GM12874 (cell line): ENCODE measurements at regions not wholly inside any gene's neighbourhood (a gene's known extent, or its start where the extent isn't known, plus 50 kb on each side); places are given as distances from the start of the nearest gene placed in this dataset.

Source experiments
- CTCF ChIP-seq: IDR thresholded peaks from 2 replicates; pipeline ENCODE4 v1.5.1; 2011; ENCODE audit warnings: low read depth, mild to moderate bottlenecking, control low read depth, low read length, moderate library complexity; ENCODE audit not compliant: insufficient read depth

- no peak for TF ChIP-seq CTCF
Measured at GRCh38 chr13:84358601-84359000, 476.3 kb upstream of the SLITRK1 start.

GRCh38 chr13:84352946-84353345, 470.7 kb upstream of the SLITRK1 start:
- TF ChIP-seq CTCF: no peak

- no peak for TF ChIP-seq CTCF
Measured at GRCh38 chr13:84339456-84339855, 457.2 kb upstream of the SLITRK1 start.

- no peak for TF ChIP-seq CTCF
Measured at GRCh38 chr13:84332346-84332745, 450.1 kb upstream of the SLITRK1 start.

- TF ChIP-seq CTCF: no peak
Measured at GRCh38 chr13:84315527-84315926, 433.3 kb upstream of the SLITRK1 start.

GRCh38 chr13:84303035-84303434, 420.8 kb upstream of the SLITRK1 start:
- no peak for TF ChIP-seq CTCF

GRCh38 chr13:84297251-84297650, 415.0 kb upstream of the SLITRK1 start:
- TF ChIP-seq CTCF: no peak

GRCh38 chr13:84296401-84296800, 414.1 kb upstream of the SLITRK1 start:
- TF ChIP-seq CTCF: no peak
